ENCODE measurements at regions not wholly inside any gene's neighbourhood (a gene's known extent, or its start where the extent isn't known, plus 50 kb on each side); places are given as distances from the start of the nearest gene placed in this dataset.
"Not testable (repeated sequence)": the region's sequence is repeated elsewhere in the genome, so short reads cannot be mapped to it uniquely, and the experiment has no call there.

- not testable (repeated sequence) for H4K20me1 ChIP-seq (ENCODE audit: insufficient read depth, low read depth, low read length); H3K4me1 ChIP-seq (ENCODE audit: low read length); H3K36me3 ChIP-seq (ENCODE audit: insufficient read depth, low read length); H3K4me3 ChIP-seq (ENCODE audit: low read length); H2AFZ ChIP-seq (ENCODE audit: low read length); H3K9me3 ChIP-seq (ENCODE audit: low read length); H3K27me3 ChIP-seq (ENCODE audit: low read length); H3K9me2 ChIP-seq (replicated peaks; ENCODE audit: insufficient read depth, low read length); H3K4me2 ChIP-seq (ENCODE audit: low read depth, low read length, poor library complexity, severe bottlenecking); H3K27ac ChIP-seq (ENCODE audit: low read length); H3K79me2 ChIP-seq (ENCODE audit: low read length); H3K9ac ChIP-seq (ENCODE audit: low read length); DNase-seq
These were observed 1614.9 kb downstream of the EFNB2 start for GRCh38 chr13:104920513-104920912.

- peaks cover 12% of the 10 kb centered on the region for H3K9me3 ChIP-seq (ENCODE audit: low read length)
- H3K4me2 ChIP-seq (ENCODE audit: low read depth, low read length, poor library complexity, severe bottlenecking): no peak overlapping the region
- H4K20me1 ChIP-seq (ENCODE audit: insufficient read depth, low read depth, low read length): no peaks in the 10 kb centered on the region
- no peak overlapping the region for H3K4me3 ChIP-seq (ENCODE audit: low read length)
- no peak overlapping the region for H3K9ac ChIP-seq (ENCODE audit: low read length)
- H3K36me3 ChIP-seq (ENCODE audit: insufficient read depth, low read length): no peaks in the 10 kb centered on the region
- no peaks in the 10 kb centered on the region for H3K4me1 ChIP-seq (ENCODE audit: low read length)
- no peaks in the 10 kb centered on the region for H3K27me3 ChIP-seq (ENCODE audit: low read length)
- H3K79me2 ChIP-seq (ENCODE audit: low read length): no peaks in the 10 kb centered on the region
- no peak for DNase-seq
- H3K27ac ChIP-seq (ENCODE audit: low read length): no peak overlapping the region
- H3K9me2 ChIP-seq (replicated peaks; ENCODE audit: insufficient read depth, low read length): no peaks in the 10 kb centered on the region
- no peak overlapping the region for H2AFZ ChIP-seq (ENCODE audit: low read length)
These were observed 1615.4 kb downstream of the EFNB2 start for GRCh38 chr13:104920091-104920490.

- Histone ChIP-seq H3K9ac (ENCODE audit: low read length) (no peak overlapping the region), H3K9me3 (ENCODE audit: low read length) (peaks cover 20% of the 10 kb centered on the region), H3K27me3 (ENCODE audit: low read length) (no peaks in the 10 kb centered on the region), H3K4me2 (ENCODE audit: low read depth, low read length, poor library complexity, severe bottlenecking) (no peak overlapping the region), H3K27ac (ENCODE audit: low read length) (no peak overlapping the region), H3K36me3 (ENCODE audit: insufficient read depth, low read length) (no peaks in the 10 kb centered on the region), H3K4me3 (ENCODE audit: low read length) (no peak overlapping the region), H2AFZ (ENCODE audit: low read length) (no peak overlapping the region), H3K4me1 (ENCODE audit: low read length) (no peaks in the 10 kb centered on the region), H4K20me1 (ENCODE audit: insufficient read depth, low read depth, low read length) (no peaks in the 10 kb centered on the region), H3K9me2 (replicated peaks; ENCODE audit: insufficient read depth, low read length) (no peaks in the 10 kb centered on the region), H3K79me2 (ENCODE audit: low read length) (no peaks in the 10 kb centered on the region)
- DNase-seq: no peak
These were observed 1635.2 kb downstream of the EFNB2 start for GRCh38 chr13:104900191-104900817.

GRCh38 chr13:104898484-104898883 lies 1637.0 kb downstream of the EFNB2 start:
- Histone ChIP-seq H3K4me3 (ENCODE audit: low read length) (no peak overlapping the region), H2AFZ (ENCODE audit: low read length) (no peak overlapping the region), H4K20me1 (ENCODE audit: insufficient read depth, low read depth, low read length) (no peaks in the 10 kb centered on the region)

GRCh38 chr13:104895521-104895920 lies 1639.9 kb downstream of the EFNB2 start:
- Histone ChIP-seq H3K27me3 (ENCODE audit: low read length) (no peaks in the 10 kb centered on the region), H3K36me3 (ENCODE audit: insufficient read depth, low read length) (no peaks in the 10 kb centered on the region), H3K9me3 (ENCODE audit: low read length) (peaks cover 21% of the 10 kb centered on the region), H3K4me1 (ENCODE audit: low read length) (no peaks in the 10 kb centered on the region), H3K4me2 (ENCODE audit: low read depth, low read length, poor library complexity, severe bottlenecking) (no peak overlapping the region), H4K20me1 (ENCODE audit: insufficient read depth, low read depth, low read length) (no peaks in the 10 kb centered on the region), H3K4me3 (ENCODE audit: low read length) (no peak overlapping the region), H2AFZ (ENCODE audit: low read length) (no peak overlapping the region), H3K9ac (ENCODE audit: low read length) (no peak overlapping the region), H3K79me2 (ENCODE audit: low read length) (no peaks in the 10 kb centered on the region), H3K9me2 (replicated peaks; ENCODE audit: insufficient read depth, low read length) (no peaks in the 10 kb centered on the region), H3K27ac (ENCODE audit: low read length) (no peak overlapping the region)
- DNase-seq: no peak

More at GRCh38 chr13:104898484-104898883, 1637.0 kb downstream of the EFNB2 start:
- Histone ChIP-seq H3K9me3 (ENCODE audit: low read length) (peaks cover 24% of the 10 kb centered on the region), H3K9ac (ENCODE audit: low read length) (no peak overlapping the region), H3K4me2 (ENCODE audit: low read depth, low read length, poor library complexity, severe bottlenecking) (no peak overlapping the region), H3K27ac (ENCODE audit: low read length) (no peak overlapping the region), H3K4me1 (ENCODE audit: low read length) (no peaks in the 10 kb centered on the region), H3K79me2 (ENCODE audit: low read length) (no peaks in the 10 kb centered on the region), H3K36me3 (ENCODE audit: insufficient read depth, low read length) (no peaks in the 10 kb centered on the region), H3K27me3 (ENCODE audit: low read length) (no peaks in the 10 kb centered on the region), H3K9me2 (replicated peaks; ENCODE audit: insufficient read depth, low read length) (no peaks in the 10 kb centered on the region)
- DNase-seq: no peak

GRCh38 chr13:104875038-104875754 lies 1660.3 kb downstream of the EFNB2 start:
- Histone ChIP-seq H4K20me1 (ENCODE audit: insufficient read depth, low read depth, low read length) (no peaks in the 10 kb centered on the region), H3K36me3 (ENCODE audit: insufficient read depth, low read length) (no peaks in the 10 kb centered on the region), H3K27ac (ENCODE audit: low read length) (no peak overlapping the region), H3K9ac (ENCODE audit: low read length) (no peak overlapping the region), H3K9me2 (replicated peaks; ENCODE audit: insufficient read depth, low read length) (no peaks in the 10 kb centered on the region), H3K9me3 (ENCODE audit: low read length) (peaks cover 30% of the 10 kb centered on the region), H3K4me2 (ENCODE audit: low read depth, low read length, poor library complexity, severe bottlenecking) (no peak overlapping the region), H3K4me1 (ENCODE audit: low read length) (no peaks in the 10 kb centered on the region), H3K27me3 (ENCODE audit: low read length) (no peaks in the 10 kb centered on the region), H3K79me2 (ENCODE audit: low read length) (no peaks in the 10 kb centered on the region), H2AFZ (ENCODE audit: low read length) (no peak overlapping the region), H3K4me3 (ENCODE audit: low read length) (no peak overlapping the region)
- no peak for DNase-seq

GRCh38 chr13:104872153-104872552 lies 1663.3 kb downstream of the EFNB2 start:
- Histone ChIP-seq H3K9me2 (replicated peaks; ENCODE audit: insufficient read depth, low read length) (no peaks in the 10 kb centered on the region), H3K27me3 (ENCODE audit: low read length) (no peaks in the 10 kb centered on the region), H3K4me3 (ENCODE audit: low read length) (no peak overlapping the region), H3K27ac (ENCODE audit: low read length) (no peak overlapping the region), H2AFZ (ENCODE audit: low read length) (no peak overlapping the region), H4K20me1 (ENCODE audit: insufficient read depth, low read depth, low read length) (no peaks in the 10 kb centered on the region), H3K4me2 (ENCODE audit: low read depth, low read length, poor library complexity, severe bottlenecking) (no peak overlapping the region), H3K36me3 (ENCODE audit: insufficient read depth, low read length) (no peaks in the 10 kb centered on the region), H3K9me3 (ENCODE audit: low read length) (peaks cover 38% of the 10 kb centered on the region), H3K9ac (ENCODE audit: low read length) (no peak overlapping the region), H3K4me1 (ENCODE audit: low read length) (no peaks in the 10 kb centered on the region), H3K79me2 (ENCODE audit: low read length) (no peaks in the 10 kb centered on the region)
- no peak for DNase-seq

- peaks cover 37% of the 10 kb centered on the region for H3K9me3 ChIP-seq (ENCODE audit: low read length)
- DNase-seq: no peak
- no peaks in the 10 kb centered on the region for H3K27me3 ChIP-seq (ENCODE audit: low read length)
- no peak overlapping the region for H2AFZ ChIP-seq (ENCODE audit: low read length)
- no peak overlapping the region for H3K27ac ChIP-seq (ENCODE audit: low read length)
- H3K36me3 ChIP-seq (ENCODE audit: insufficient read depth, low read length): no peaks in the 10 kb centered on the region
- no peaks in the 10 kb centered on the region for H3K9me2 ChIP-seq (replicated peaks; ENCODE audit: insufficient read depth, low read length)
- H3K4me1 ChIP-seq (ENCODE audit: low read length): no peaks in the 10 kb centered on the region
- no peak overlapping the region for H3K4me3 ChIP-seq (ENCODE audit: low read length)
- no peak overlapping the region for H3K4me2 ChIP-seq (ENCODE audit: low read depth, low read length, poor library complexity, severe bottlenecking)
- no peak overlapping the region for H3K9ac ChIP-seq (ENCODE audit: low read length)
- no peaks in the 10 kb centered on the region for H3K79me2 ChIP-seq (ENCODE audit: low read length)
- no peaks in the 10 kb centered on the region for H4K20me1 ChIP-seq (ENCODE audit: insufficient read depth, low read depth, low read length)
These were observed 1664.0 kb downstream of the EFNB2 start for GRCh38 chr13:104871456-104871855.
